Loucy (cell line): ENCODE measurements at regions not wholly inside any gene's neighbourhood (a gene's known extent, or its start where the extent isn't known, plus 50 kb on each side); places are given as distances from the start of the nearest gene placed in this dataset.

Experiments
- EZH2phosphoT487 ChIP-seq: fragments of 200-600 bp; IDR thresholded peaks from 2 replicates; pipeline ENCODE4 v1.6.1; 2018; ENCODE audit warnings: antibody characterized with exemption, mild to moderate bottlenecking, moderate library complexity, borderline replicate concordance
- TF ChIP-seq, protein P1 (sequence below): fragments of 200-600 bp; sonication (generic); conservative IDR thresholded peaks from 2 replicates; pipeline ENCODE4 v1.5.1; 2014; ENCODE audit warnings: mild to moderate bottlenecking, antibody characterized with exemption, low read length

DNA sequence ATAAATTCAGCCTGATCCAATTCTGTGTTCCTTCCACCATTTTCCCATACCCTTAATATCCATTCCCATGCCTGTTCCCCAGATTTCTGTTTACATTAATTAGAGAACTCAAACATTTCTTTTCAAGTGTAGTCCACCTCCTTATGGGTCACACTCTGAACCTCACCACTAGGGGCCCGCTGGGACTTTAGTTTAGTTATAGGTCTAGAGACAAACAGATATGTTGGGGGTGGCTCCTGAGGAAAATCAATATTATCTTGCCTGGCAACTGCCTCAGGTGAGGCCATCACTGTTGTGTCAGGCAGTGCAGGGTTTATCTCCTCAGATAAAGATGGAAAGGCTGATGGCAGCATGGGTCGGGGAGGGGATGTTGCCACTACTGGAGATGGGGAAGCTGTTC, 72.8 kb downstream of the CLDN1 start:
- TF ChIP-seq, protein P1, sequence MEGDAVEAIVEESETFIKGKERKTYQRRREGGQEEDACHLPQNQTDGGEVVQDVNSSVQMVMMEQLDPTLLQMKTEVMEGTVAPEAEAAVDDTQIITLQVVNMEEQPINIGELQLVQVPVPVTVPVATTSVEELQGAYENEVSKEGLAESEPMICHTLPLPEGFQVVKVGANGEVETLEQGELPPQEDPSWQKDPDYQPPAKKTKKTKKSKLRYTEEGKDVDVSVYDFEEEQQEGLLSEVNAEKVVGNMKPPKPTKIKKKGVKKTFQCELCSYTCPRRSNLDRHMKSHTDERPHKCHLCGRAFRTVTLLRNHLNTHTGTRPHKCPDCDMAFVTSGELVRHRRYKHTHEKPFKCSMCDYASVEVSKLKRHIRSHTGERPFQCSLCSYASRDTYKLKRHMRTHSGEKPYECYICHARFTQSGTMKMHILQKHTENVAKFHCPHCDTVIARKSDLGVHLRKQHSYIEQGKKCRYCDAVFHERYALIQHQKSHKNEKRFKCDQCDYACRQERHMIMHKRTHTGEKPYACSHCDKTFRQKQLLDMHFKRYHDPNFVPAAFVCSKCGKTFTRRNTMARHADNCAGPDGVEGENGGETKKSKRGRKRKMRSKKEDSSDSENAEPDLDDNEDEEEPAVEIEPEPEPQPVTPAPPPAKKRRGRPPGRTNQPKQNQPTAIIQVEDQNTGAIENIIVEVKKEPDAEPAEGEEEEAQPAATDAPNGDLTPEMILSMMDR, result no peak
- TF ChIP-seq EZH2phosphoT487, result no peak
